NCI-H128 (cell line): ENCODE measurements at regions not wholly inside any gene's neighbourhood (a gene's known extent, or its start where the extent isn't known, plus 50 kb on each side); places are given as distances from the start of the nearest gene placed in this dataset.
"Not testable (repeated sequence)": the region's sequence is repeated elsewhere in the genome, so short reads cannot be mapped to it uniquely, and the experiment has no call there.

ENCODE experiments used
- DNase-seq: peaks from one replicate; lab custom pipeline; 2025; ENCODE audit not compliant: unreplicated experiment; lab: John Stamatoyannopoulos, UW

DNA sequence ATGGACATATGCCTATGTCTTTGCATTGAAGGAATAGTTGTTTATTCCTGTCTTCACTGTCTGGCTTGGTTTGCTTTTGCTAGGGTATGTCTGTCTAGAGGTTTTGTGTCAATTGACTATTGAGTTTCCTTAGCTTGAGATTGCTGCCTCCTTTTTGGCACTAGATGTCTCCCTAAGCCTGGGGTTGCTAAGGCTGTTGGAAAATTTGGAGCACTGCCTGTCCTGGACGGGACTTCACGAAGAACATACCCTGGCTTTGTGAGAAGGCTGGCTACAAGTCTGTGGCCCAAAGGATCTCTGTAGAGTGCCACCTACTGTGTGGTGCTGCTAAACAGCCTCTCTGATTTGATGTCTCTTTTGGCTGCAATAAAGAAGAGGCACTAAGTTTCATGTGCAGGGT, 183.8 kb upstream of the NUDT10 start:
- no peak for DNase-seq

DNA sequence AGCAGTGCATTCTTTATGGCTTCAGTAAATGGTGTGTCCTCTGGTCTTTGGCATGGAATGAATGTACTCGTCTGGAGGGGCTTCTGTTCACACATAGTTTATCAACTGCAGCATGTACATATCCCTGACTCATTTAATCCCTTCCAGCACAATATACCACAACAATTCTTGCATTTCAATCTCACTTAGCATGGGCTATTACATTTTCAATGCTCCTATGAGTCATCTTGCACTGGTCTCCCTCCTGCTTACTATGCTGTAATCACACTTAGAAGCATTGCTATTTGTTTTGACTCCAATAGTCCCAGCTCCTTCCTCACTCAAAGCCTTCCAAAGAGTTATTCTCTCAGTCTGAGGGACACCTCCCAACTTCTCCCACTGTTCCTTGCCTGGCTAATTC, 180.9 kb upstream of the NUDT10 start:
- no peak for DNase-seq

DNA sequence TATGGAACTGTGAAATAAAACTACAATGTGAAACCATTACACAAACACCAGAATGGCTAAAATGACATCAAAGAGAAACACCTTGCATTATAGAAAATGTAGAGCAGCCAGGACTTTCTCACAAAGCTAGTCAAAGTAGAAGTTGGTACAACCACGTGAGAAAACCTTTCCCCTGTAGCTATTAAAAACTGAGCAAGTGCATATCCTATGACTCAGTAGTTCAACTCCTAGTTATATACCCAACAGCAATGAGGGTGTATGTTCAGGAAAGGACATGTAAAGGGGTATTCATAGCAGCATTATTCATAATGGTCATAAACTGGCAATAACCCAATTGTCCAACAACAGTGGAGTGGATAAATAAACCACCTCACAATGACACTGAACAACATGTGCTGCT, 177.5 kb upstream of the NUDT10 start:
- DNase-seq, result no peak

DNA sequence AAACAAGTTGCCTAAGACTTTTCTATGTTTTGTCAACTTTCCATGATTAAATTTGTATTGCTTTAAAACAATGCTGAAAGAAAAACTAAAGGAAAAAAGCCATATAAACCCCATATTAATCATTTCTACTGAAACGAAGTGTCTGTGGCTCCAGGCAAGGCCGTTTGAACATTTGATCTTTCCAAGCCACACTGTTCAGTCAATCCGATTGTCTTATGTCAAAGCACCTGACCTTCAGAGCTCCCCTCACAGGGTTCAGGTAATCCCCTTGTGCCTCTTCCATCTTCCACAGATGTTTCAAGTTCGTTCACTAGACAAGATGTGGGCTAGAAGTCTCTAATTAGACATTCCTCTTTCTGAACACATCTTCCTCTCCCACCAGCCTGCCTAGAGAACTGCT, 177.1 kb upstream of the NUDT10 start:
- no peak for DNase-seq

DNA sequence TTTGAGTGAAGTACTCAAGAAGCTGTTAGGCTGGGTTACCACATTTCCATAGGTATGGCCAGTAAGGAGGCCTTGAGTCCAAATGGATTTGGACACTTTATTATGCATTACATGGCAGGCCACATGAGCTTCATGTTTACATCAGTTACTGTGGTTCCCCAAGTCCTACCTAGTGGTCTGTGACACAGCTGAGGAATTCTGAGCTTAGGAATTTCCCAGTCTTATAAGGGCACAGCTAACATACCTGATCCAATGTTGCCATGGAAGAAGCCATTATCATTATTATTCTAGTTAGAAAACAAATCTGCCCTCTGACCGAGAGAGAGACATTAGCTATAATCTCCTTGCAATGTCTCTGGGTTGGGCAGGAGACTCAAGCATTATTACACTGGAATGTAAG, 174.4 kb upstream of the NUDT10 start:
- DNase-seq, result no peak

DNA sequence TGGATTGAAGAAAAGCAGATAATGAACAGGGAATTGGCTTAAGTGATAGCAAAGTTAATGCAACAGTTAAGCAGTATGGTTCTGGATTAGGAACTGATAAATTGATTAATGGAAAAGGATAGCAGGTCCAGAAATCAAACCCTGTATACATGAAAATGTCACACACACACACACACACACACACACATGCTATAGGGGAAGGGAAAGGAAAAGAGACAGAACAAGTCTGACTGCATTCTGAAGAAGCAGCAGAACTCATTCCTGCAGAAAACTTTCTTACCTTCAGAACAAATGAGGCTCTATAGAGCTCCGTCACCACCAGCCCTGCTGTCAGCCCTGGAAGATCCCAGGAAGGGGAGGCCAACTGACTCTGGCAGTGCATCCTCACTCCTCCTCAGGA, 173.2 kb upstream of the NUDT10 start:
- not testable (repeated sequence) for DNase-seq

DNA sequence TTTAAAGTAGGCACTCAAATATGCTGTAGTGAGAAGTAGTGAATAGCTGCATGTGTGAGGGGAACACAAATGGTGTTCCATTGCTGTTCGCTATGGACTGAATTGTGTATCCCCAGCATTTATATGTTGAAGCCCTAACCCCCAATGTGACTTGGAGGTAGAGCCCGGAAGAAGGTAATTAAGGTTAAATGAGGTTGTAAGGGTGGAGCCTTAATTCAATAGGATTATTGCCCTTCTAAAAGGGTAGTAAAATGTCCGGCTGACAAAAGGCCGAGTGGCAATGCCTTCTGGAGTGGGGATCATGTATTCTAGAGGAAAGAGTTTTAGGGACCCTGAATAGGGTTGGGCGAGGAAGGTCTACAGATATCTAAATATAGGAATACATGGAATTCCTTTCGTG, 168.9 kb upstream of the NUDT10 start:
- DNase-seq, result no peak

DNA sequence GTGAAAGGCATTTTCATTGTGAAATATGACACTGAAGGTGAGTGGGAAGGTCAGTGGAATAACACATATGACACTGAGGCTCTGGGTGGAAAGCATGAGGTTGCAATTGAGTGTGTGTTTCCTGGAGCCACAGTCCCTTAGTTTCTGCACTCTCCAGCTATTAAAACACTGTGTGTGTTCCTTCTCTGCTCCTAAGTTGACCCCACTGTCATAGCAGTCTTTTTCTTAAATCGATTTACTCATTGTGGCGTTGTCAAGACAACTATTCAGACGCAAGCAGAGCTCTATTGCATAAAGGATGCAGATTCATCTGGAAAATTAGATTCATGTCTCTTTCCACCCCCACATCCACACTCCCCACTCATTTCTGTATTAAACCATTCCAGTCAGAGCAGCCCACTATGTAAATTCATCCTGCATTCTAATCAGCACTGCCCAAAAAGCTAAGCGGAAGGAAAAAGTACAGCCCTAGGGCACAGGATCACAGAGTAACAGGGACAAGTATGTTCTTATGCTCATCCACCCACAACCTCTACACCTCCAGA, 154.2 kb upstream of the NUDT10 start:
- DNase-seq, result not testable (repeated sequence)

DNA sequence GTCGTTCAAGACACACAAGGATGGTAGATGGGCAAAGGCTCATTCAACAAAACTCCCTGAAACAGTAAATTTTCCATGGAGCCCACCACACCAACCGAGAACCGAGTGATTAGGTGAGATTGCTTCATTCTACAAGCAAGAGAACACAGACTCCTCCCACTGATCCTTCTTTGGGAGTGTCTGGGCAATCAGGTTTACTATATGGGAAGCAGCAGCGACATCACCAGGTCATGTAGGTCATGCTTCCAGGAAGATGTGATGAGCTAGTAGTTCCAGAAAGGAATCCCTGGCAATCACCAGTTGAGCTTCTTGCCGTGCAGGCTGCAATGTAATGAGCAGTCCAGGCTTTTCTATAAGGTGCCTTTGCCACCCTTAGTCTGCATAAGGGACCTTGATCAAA, 152.8 kb upstream of the NUDT10 start:
- DNase-seq, result not testable (repeated sequence)

DNA sequence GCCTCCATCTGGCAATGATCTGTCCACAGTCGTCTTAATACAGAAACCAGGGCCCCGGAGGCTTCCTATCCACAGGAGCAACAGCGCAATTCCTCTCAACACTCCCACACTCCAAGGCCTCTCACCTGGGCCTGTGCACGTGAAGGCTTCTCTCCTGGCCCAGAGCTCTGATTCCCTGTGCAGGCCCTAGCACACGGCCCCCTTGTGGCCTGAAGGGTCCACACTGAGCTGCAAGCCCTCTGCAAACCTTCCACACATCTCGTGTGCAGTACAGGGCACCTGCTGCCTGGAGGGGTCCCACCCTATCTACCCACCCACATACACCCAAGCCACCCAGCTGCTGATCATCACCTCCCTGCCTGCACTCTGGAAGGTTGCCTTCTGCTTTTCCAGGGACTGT, 150.1 kb upstream of the NUDT10 start:
- DNase-seq, result no peak

DNA sequence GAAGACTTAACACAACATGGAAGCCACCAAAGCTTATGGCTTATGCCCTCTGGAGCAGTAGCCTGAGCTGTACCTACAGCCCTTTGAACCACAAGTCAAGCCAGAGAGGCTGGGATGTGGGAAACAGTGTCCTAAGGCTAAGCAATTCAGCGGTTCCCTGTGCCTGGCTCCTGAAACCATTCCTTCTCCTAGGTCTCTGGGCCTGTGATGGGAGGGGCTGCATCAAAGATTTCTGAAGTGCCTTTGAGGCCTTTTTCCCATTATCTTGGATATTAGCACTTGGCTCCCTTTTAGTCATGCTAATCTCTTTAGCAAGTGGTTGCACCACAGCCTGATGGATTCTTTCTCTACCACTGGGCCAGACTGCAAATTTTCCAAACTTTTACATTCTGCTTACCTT, 140.5 kb upstream of the NUDT10 start:
- no peak for DNase-seq

DNA sequence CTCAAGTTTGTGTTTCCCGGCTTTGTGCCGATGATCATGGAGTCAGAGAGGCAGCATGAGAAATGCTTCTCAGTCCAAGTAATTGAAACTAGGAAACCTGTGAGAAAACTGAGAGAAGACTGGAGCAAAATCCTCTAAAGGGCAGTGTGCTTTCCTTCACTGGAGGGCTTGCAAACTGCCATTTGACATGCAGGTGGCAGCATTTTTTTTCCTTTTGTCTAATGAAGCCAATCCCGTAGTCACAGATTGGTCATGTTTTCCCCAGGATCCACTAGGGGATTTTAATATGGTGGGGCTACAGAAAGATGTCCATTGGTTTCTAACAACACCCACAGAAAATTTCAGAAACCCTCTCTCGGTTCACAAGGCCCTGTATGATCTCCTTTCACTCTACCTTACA, 117.4 kb upstream of the NUDT10 start:
- no peak for DNase-seq

DNA sequence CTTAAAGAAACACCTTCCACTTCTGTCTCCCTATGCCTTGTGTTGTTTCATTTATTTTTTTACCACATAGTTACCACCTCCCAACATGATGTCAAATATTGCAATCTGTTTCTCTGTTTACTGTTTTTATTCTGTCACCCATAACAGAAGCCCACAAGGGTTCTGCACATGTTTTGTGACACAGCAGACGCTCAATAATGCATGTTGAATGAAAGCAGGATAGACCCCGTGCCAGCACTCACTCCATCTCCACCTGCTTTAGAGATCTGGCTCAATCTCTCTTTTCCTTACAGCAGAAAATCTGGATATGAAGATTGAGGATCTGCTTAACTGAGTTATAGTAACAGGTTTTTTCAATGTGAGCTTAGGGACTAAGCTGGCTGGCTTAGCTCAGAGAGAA, 116.8 kb upstream of the NUDT10 start:
- no peak for DNase-seq

DNA sequence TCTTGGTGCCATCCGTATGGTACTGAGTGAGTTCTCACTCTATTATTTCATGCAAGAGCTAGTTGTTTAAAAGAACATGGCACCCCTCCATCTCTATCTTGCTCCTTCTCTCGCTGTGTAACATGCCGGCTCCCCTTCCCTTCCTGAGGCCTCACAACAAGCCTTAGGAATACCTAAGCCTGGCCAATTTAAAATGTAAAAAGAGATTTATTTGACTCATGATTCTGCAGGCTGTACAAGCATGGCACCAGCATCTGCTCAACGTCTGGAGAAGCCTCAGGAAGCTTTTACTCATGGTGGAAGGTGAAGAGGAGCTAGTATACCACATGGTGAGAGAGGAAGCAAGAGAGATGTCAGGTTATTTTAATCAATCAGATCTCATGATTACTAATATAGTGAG, 90.4 kb upstream of the NUDT10 start:
- DNase-seq, result no peak

DNA sequence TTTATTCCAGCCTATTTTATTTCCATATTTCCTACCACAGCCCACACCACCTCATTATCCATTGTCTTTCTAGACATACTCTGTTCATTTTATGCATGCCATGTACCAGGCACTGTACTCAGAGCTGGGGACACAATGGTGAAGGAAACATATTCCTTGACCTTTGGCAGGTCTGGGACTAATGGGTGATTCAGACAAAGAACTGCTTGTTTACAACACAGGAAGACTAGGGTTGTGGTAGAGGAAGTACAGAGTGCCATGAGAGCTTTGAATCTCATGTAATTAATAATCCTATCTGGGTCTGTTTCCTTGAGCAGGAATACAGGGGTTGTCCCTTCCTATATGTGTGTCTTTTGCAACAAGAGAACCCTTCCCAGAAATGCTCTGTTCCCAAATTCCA, 75.1 kb upstream of the NUDT10 start:
- no peak for DNase-seq

DNA sequence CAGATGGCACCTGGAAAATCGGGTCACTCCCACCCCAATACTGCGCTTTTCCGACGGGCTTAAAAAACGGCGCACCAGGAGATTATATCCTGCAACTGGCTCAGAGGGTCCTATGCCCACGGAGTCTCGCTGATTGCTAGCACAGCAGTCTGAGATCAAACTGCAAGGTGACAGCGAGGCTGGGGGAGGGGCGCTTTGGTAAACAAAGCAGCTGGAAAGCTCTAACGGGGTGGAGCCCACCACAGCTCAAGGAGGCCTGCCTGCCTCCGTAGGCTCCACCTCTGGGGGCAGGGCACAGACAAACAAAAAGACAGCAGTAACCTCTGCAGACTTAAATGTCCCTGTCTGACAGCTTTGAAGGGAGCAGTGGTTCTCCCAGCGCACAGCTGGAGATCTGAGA, 70.4 kb upstream of the NUDT10 start:
- not testable (repeated sequence) for DNase-seq

DNA sequence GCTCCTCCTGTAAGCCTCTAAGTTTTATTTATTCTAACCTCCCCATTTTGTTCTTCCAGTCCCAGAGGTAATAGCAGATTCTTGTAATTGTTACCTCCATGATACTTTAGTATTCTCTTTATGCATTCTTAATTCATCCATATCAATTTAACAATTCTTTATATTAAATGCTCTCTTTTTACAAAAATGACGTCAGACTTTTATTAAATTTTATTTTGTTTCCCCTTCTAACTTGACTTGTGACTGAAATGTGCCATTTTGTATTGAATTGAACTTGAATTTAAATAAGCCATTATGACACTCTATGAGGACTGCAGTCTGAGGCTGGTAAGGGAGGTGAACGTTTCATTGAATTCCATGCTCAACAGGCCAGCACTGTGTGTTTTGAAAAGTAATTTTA, 60.0 kb upstream of the NUDT10 start:
- no peak for DNase-seq

DNA sequence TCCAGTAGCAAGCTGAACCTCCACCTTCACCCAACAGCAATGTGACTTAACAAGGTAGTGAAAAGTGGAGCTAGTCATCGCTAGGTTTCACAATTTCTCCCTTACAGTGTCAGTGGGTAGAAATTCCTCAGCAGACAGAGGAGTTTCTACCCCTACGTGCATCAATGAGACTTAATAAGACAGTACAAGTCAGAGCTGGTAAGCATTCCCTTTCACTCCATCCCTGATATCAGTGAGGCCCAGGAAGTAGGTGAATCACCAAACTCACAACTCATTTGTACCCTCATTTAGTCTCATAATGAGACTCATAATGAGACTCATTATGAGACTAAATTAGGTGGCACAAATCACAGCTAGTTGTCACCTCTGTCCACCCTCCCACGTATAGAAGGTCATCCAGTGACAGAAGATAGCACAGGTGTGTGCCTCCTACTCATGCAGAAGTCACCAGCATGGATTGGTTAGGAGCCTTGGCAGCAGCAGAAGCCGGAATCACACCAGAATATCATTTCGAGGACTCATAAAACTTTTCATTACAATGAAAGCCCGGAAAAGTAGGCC, 50.8 kb upstream of the NUDT10 start:
- no peak for DNase-seq
